HG02884 (cell line): ENCODE measurements at regions not wholly inside any gene's neighbourhood (a gene's known extent, or its start where the extent isn't known, plus 50 kb on each side); places are given as distances from the start of the nearest gene placed in this dataset.

ENCODE experiments used
- ATAC-seq: cut with Tn5 transposase; IDR thresholded peaks from one replicate; pipeline ENCODE4 v1.9.1; 2021; ENCODE audit warnings: mild to moderate bottlenecking, moderate library complexity; ENCODE audit not compliant: unreplicated experiment

- ATAC-seq = no peak
Measured at GRCh38 chrX:21056622-21057021, 317.6 kb upstream of the CNKSR2 start.

- no peak for ATAC-seq
Measured at GRCh38 chrX:21047034-21047455, 327.2 kb upstream of the CNKSR2 start.

GRCh38 chrX:21014326-21014725 lies 359.9 kb upstream of the CNKSR2 start:
- ATAC-seq = no peak

- ATAC-seq = no peak
Measured at GRCh38 chrX:21004835-21005234, 369.4 kb upstream of the CNKSR2 start.

- ATAC-seq = no peak
Measured at GRCh38 chrX:20995829-20996228, 378.4 kb upstream of the CNKSR2 start.

- no peak for ATAC-seq
Measured at GRCh38 chrX:20989361-20989760, 384.9 kb upstream of the CNKSR2 start.

GRCh38 chrX:20988804-20989203 lies 385.4 kb upstream of the CNKSR2 start:
- ATAC-seq = no peak

- no peak for ATAC-seq
Measured at GRCh38 chrX:20988118-20988517, 386.1 kb upstream of the CNKSR2 start.

GRCh38 chrX:20980426-20980825 lies 393.8 kb upstream of the CNKSR2 start:
- ATAC-seq = no peak

GRCh38 chrX:20974326-20974725 lies 399.9 kb upstream of the CNKSR2 start:
- no peak for ATAC-seq

- ATAC-seq = no peak
Measured at GRCh38 chrX:20973038-20973437, 401.2 kb upstream of the CNKSR2 start.

GRCh38 chrX:20971250-20971649 lies 403.0 kb upstream of the CNKSR2 start:
- ATAC-seq = no peak

- no peak for ATAC-seq
Measured at GRCh38 chrX:20969565-20969964, 404.7 kb upstream of the CNKSR2 start.

GRCh38 chrX:20968996-20969395 lies 405.2 kb upstream of the CNKSR2 start:
- no peak for ATAC-seq

GRCh38 chrX:20967725-20968124 lies 406.5 kb upstream of the CNKSR2 start:
- no peak for ATAC-seq

GRCh38 chrX:20965270-20966044 lies 408.8 kb upstream of the CNKSR2 start:
- no peak for ATAC-seq

GRCh38 chrX:20954014-20954413 lies 420.2 kb upstream of the CNKSR2 start:
- no peak for ATAC-seq

GRCh38 chrX:20952180-20952579 lies 422.0 kb upstream of the CNKSR2 start:
- no peak for ATAC-seq

GRCh38 chrX:20951016-20951810 lies 423.0 kb upstream of the CNKSR2 start:
- ATAC-seq = no peak

GRCh38 chrX:20947411-20947912 lies 426.8 kb upstream of the CNKSR2 start:
- no peak for ATAC-seq

GRCh38 chrX:20913760-20914159 lies 460.5 kb upstream of the CNKSR2 start:
- no peak for ATAC-seq

GRCh38 chrX:20906571-20906970 lies 467.6 kb upstream of the CNKSR2 start:
- no peak for ATAC-seq
